Right lobe of liver (tissue), 6 donors: ENCODE measurements at regions not wholly inside any gene's neighbourhood (a gene's known extent, or its start where the extent isn't known, plus 50 kb on each side); places are given as distances from the start of the nearest gene placed in this dataset.

ENCODE experiments used
- ATAC-seq, 4 donors: fragments of 200-7000 bp; cut with Tn5 transposase; one replicate each; pipeline ENCODE4 v1.9.1; 2020; ENCODE audit warnings: mild to moderate bottlenecking in 4 of 4, moderate library complexity in 4 of 4
- DNase-seq, 3 donors: peaks; one replicate each; pipeline ENCODE4 v3.0.0-alpha.2; 2020
- H3K27ac ChIP-seq, 3 donors: fragments of 200-600 bp; one replicate each; pipeline ENCODE4 v1.8.0; 2022
- H3K27me3 ChIP-seq, 2 donors: fragments of 200-600 bp; one replicate each; pipeline ENCODE4 v1.8.0; 2022
- H3K36me3 ChIP-seq, 4 donors: fragments of 200-600 bp; sonication (generic) in 1 of 4; one replicate each; pipeline versions ENCODE4 v1.5.1 to v1.8.0; 2017 to 2022; ENCODE audit warnings: control low read depth in 1 of 4
- H3K4me1 ChIP-seq, 4 donors: fragments of 200-600 bp; sonication (generic) in 1 of 4; one replicate each; pipeline versions ENCODE4 v1.5.1 to v1.8.0; 2017 to 2022; ENCODE audit warnings: control low read depth in 1 of 4
- H3K4me3 ChIP-seq, 3 donors: fragments of 200-600 bp; one replicate each; pipeline ENCODE4 v1.8.0; 2022
- H3K9me3 ChIP-seq, 4 donors: fragments of 200-600 bp; sonication (generic) in 1 of 4; one replicate each; pipeline versions ENCODE4 v1.5.1 to v1.8.0; 2017 to 2022; ENCODE audit warnings: control low read depth in 1 of 4
- POLR2A ChIP-seq: fragments of 450-650 bp; IDR thresholded peaks from one replicate; pipeline ENCODE4 v1.6.1; 2017; ENCODE audit warnings: antibody characterized with exemption, mild to moderate bottlenecking
- WGBS: methylation state at CpG from one replicate; pipeline ENCODE4 v1.1.6; 2018; ENCODE audit warnings: low coverage, low lambda C conversion rate; ENCODE audit not compliant: insufficient coverage; ENCODE audit errors: missing lambda C conversion rate; 5-methylcytosine and 5-hydroxymethylcytosine counted together
- intact Hi-C, 2 donors: fragments of 100-400 bp; cut with DNase I; formaldehyde crosslinking; loops; one replicate each; pipeline versions ENCODE4 v1.11.2 to v1.14.1; 2022
- TF ChIP-seq, protein P1 (sequence below), 4 donors: fragments of 200-600 bp in 3 of 4; fragments of 450-650 bp in 1 of 4; IDR thresholded peaks; one replicate each; pipeline versions ENCODE4 v1.5.1 to v1.8.0; 2016 to 2022; ENCODE audit warnings: antibody characterized with exemption in 4 of 4, mild to moderate bottlenecking in 2 of 4
- donor health status: DM: no; HTN: yes; CAD: no.
- donor health status: DM: no; HTN: no; CAD: no.
- donor health status: DM: no; HTN: no; CAD: no.
- donor health status: DM: no; HTN: yes; CAD: no.
- donor health status: DM: no; HTN: yes; CAD: no.

DNA sequence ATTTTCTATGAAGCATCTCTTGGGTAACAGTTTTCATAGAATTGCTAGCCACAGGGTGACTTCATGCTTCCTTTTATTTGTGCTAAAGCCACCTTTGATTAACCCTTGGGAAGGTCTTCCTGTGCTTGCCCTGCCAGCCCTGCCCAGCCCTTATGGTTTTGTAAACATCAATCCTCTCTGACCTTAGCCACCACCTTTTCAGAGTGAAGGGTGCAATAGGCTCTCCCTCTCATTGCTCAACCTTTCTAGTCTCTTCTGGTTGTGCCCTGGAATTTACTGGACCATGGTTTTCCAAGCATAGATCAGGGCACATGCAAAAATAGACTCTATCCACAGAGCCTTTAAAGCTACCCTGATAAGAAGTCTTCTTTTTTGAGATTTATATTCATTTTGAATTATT lies 77.7 kb upstream of the FRMD6 start:
- intact Hi-C loops = no loop called here
- Histone ChIP-seq H3K9me3 (no peaks in the 10 kb centered on the region), H3K36me3 (no peaks in the 10 kb centered on the region), H3K4me1 (no peaks in the 10 kb centered on the region), H3K27ac (no peak overlapping the region), H3K27me3 (no peaks in the 10 kb centered on the region), H3K4me3 (no peak overlapping the region)
- no peak for DNase-seq
- TF ChIP-seq POLR2A = no peak
- TF ChIP-seq, protein P1, sequence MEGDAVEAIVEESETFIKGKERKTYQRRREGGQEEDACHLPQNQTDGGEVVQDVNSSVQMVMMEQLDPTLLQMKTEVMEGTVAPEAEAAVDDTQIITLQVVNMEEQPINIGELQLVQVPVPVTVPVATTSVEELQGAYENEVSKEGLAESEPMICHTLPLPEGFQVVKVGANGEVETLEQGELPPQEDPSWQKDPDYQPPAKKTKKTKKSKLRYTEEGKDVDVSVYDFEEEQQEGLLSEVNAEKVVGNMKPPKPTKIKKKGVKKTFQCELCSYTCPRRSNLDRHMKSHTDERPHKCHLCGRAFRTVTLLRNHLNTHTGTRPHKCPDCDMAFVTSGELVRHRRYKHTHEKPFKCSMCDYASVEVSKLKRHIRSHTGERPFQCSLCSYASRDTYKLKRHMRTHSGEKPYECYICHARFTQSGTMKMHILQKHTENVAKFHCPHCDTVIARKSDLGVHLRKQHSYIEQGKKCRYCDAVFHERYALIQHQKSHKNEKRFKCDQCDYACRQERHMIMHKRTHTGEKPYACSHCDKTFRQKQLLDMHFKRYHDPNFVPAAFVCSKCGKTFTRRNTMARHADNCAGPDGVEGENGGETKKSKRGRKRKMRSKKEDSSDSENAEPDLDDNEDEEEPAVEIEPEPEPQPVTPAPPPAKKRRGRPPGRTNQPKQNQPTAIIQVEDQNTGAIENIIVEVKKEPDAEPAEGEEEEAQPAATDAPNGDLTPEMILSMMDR (IDR thresholded peaks at IDR 0.05) = no peak
- peak in 2 of 4 donors; percentile 67 to 86 for ATAC-seq

DNA sequence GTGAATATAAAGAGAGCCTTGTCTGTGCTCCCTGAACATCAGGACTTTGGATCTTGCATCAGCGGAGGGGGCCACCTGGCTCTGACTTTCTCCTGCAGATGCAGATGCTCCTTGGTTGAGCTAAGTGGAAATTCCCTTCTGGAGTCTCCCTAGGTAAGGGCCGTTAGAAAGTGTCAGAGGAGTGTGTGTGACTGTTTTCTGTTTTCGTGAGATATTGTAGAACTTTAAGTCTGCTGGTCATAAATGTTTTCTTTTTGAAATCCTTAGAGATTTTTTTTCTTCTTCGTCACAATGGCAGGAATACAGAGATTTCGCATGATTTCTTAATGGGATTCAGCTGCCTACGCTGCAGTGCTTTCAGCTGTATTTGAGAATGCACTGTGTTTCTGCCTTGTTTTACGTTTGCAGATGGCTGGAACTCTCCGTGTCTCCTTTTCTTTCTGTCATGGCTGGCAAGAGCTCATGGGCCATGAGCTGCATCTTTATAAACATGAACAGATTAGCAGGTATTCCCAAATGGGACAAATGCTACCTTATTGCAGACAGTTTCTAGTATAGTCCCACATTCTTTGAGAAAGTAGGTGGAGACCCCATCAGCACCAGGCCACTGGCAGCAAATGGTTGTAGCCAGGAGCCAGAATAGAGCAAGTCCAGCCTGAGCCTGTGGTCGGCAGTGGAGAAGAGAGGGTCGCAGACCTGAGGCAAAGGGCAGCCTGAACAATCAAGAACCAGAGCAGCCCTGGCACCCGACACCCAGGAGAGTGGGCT lies 76.2 kb upstream of the FRMD6 start:
- TF ChIP-seq POLR2A = no peak
- TF ChIP-seq, protein P1 (IDR thresholded peaks at IDR 0.05) = no peak
- intact Hi-C loops = no loop called here
- Histone ChIP-seq H3K4me1 (no peaks in the 10 kb centered on the region), H3K27ac (no peak overlapping the region), H3K27me3 (no peaks in the 10 kb centered on the region), H3K4me3 (no peak overlapping the region), H3K36me3 (no peaks in the 10 kb centered on the region), H3K9me3 (no peaks in the 10 kb centered on the region)
- no peak for DNase-seq
- ATAC-seq = no peak
- 70% methylated on average over 9 of the region's 11 CpGs for WGBS

DNA sequence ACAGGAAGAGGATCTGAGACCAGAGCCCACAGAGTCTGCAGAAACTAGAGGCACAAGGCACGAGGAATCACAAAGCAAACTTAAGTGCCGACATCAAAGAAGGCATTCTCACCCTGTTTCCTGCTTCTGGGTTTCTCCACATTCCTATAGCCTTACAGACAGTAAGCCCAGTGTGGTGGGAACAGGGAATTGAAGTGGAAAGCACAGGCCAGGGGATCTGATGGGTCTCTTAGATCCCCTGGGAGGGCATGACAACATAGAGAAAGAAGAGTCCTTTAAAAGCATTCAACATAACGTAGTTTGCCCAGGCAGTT lies 75.6 kb upstream of the FRMD6 start:
- Histone ChIP-seq H3K4me3 (no peak overlapping the region), H3K27me3 (no peaks in the 10 kb centered on the region), H3K36me3 (no peaks in the 10 kb centered on the region), H3K9me3 (no peaks in the 10 kb centered on the region), H3K27ac (no peak overlapping the region), H3K4me1 (no peaks in the 10 kb centered on the region)
- DNase-seq = no peak
- 100% methylated on average over 1 of the region's 3 CpGs for WGBS
- TF ChIP-seq, protein P1 (IDR thresholded peaks at IDR 0.05) = no peak
- no peak for TF ChIP-seq POLR2A
- no peak for ATAC-seq
- intact Hi-C loops = no loop called here

DNA sequence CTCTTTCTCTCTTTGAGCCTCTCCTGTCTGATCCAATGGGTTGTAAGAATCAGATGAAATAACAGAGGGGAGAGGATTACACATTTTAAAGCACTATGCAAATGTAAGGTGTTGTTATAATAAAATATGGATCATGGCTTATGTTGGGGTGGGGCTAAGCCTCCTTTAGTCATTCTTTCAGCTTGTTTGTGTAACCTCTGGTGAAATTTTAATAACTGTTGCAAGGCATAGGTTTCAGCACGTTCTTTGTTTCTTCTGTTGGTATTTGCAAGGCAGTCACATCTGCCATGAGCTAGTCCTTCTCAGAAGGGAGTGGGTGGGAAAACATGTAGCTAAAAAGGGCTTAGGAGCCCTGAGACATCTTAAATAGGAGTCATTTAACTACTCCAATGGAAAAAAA lies 74.8 kb upstream of the FRMD6 start:
- 56% methylated on average over 1 of the region's 1 CpG for WGBS
- Histone ChIP-seq H3K4me1 (no peaks in the 10 kb centered on the region), H3K27me3 (no peaks in the 10 kb centered on the region), H3K9me3 (no peaks in the 10 kb centered on the region), H3K27ac (no peak overlapping the region), H3K36me3 (no peaks in the 10 kb centered on the region), H3K4me3 (no peak overlapping the region)
- ATAC-seq (no peak), DNase-seq (no peak)
- intact Hi-C loops = no loop called here
- TF ChIP-seq, protein P1 (IDR thresholded peaks at IDR 0.05) = no peak
- no peak for TF ChIP-seq POLR2A

DNA sequence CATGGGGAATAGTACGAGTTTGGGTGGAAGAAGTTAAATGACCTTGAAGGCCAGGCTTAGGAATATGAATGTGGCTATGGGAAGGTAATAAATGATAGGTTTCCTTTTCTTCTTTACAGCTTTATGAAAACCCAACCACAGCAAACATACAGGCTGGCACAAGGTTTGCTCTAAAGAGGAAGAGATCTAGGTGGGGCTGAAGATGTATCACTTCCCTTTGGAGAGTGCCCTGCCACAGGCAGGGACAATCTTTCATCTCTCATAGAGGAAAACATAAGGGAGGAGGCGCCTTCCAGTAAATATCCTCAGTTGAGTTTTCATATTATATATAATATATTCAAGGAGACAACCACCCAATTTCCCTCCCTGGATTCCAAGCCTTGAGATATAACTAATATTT lies 72.9 kb upstream of the FRMD6 start:
- DNase-seq (no peak), ATAC-seq (no peak)
- H3K4me1 ChIP-seq = no peaks in the 10 kb centered on the region
- H3K36me3 ChIP-seq = no peaks in the 10 kb centered on the region
- intact Hi-C loops = no loop called here
- H3K27me3 ChIP-seq = no peaks in the 10 kb centered on the region
- whole genome bisulfite sequencing = 66% methylated on average over 2 of the region's 2 CpGs
- no peak for TF ChIP-seq POLR2A
- TF ChIP-seq, protein P1 (IDR thresholded peaks at IDR 0.05) = no peak
- H3K9me3 ChIP-seq = no peaks in the 10 kb centered on the region
- no peak overlapping the region for H3K4me3 ChIP-seq
- H3K27ac ChIP-seq = no peak overlapping the region
